HG03159 (cell line): ENCODE measurements at regions not wholly inside any gene's neighbourhood (a gene's known extent, or its start where the extent isn't known, plus 50 kb on each side); places are given as distances from the start of the nearest gene placed in this dataset.
"Not testable (repeated sequence)": the region's sequence is repeated elsewhere in the genome, so short reads cannot be mapped to it uniquely, and the experiment has no call there.

Experiments used
- ATAC-seq: cut with Tn5 transposase; IDR thresholded peaks from one replicate; pipeline ENCODE4 v1.9.1; 2021; ENCODE audit warnings: mild to moderate bottlenecking, moderate library complexity; ENCODE audit not compliant: unreplicated experiment

DNA sequence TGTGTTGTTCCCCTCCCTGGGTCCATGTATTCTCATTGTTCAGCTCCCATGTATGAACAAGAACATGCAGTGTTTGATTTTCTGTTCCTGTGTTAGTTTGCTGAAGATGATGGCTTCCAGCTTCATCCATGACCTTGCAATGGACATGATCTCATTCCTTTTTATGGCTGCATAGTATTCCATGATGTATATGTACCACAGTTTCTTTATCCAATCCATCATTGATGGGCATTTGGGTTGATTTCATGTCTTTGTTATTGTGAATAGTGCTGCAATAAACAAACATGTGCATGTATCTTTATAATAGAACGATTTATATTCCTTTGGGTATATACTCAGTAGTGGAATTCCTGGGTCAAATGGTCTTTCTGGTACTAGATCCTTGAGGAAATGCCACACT lies 65.1 kb upstream of the SLC13A1 start:
- ATAC-seq, result not testable (repeated sequence)

DNA sequence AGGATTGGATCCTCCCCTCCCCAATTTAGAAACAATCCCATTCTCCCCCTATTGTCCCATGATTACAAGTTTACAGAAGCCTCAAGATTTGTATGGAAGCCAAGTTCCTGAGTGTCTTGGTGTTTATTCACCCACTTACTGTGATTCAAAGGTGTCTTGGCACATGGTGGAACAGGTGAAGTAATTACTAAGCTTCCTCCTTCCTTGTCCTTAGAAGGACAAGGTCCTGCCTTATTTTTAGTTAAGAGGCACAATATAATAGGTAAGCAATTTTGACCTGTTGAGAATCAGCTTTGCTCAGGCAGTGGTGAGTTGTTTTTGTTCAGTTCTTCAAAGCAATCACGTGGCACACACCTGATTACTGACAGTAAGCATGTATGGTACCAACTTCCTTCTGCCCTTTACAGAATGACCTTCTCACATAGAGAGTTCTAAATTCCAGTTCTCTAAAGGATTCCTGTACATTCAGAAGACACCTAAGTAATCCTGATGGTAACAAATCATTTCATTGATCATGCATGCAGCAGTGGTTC lies 60.7 kb upstream of the SLC13A1 start:
- no peak for ATAC-seq

DNA sequence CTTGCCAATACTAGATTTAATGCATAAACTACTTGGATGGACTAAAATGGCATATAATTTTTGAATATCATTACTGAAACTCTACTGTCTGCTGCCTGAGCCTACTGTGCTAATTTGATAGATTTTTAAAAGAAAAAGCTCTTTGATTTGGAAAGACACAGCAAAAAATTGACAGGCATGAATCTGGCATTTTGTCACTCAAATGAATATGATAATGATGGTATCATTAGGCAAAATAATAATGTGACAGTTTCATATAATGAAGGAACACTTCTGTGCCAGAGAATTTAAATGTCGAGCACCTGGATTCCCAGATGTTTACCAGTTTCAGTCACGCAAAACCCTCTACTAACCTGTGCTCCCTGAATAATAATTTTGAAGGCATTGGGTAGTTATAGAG lies 60.0 kb upstream of the SLC13A1 start:
- ATAC-seq, result no peak
